HepG2 (cell line): ENCODE measurements at regions not wholly inside any gene's neighbourhood (a gene's known extent, or its start where the extent isn't known, plus 50 kb on each side); places are given as distances from the start of the nearest gene placed in this dataset.

ENCODE experiments used
- FOSL1 ChIP-seq: sonication (generic); formaldehyde crosslinking; IDR thresholded peaks from 2 replicates; pipeline ENCODE4 v1.9.0; 2021; ENCODE audit warnings: missing genetic modification reagents, borderline replicate concordance
- GABPA ChIP-seq, 2 experiments: IDR thresholded peaks; 2 replicates each; pipeline ENCODE4 v1.6.1; 2011 to 2016; ENCODE audit warnings: low read depth in 2 of 2, low read length in 1 of 2, missing biosample characterization in 1 of 2, missing genetic modification characterization in 1 of 2
- HNRNPLL ChIP-seq: fragments of 200-400 bp; formaldehyde crosslinking; IDR thresholded peaks from 2 replicates; pipeline ENCODE4 v1.6.1; 2017; ENCODE audit warnings: mild to moderate bottlenecking, low read depth, low read length; ENCODE audit not compliant: poor library complexity, severe bottlenecking
- NAIF1 ChIP-seq: sonication (generic); formaldehyde crosslinking; IDR thresholded peaks from 2 replicates; pipeline ENCODE4 v1.5.0; 2020; ENCODE audit warnings: mild to moderate bottlenecking, missing genetic modification reagents, borderline replicate concordance
- NR2F6 ChIP-seq, 2 experiments: IDR thresholded peaks; 2 replicates each; pipeline ENCODE4 v1.6.1; 2016; ENCODE audit warnings: antibody characterized with exemption in 1 of 2, mild to moderate bottlenecking in 1 of 2
- PHF5A ChIP-seq: IDR thresholded peaks from one replicate; pipeline ENCODE4 v1.6.1; 2018; ENCODE audit warnings: low read depth, missing genetic modification reagents; ENCODE audit not compliant: unreplicated experiment
- POLR2A ChIP-seq, 2 experiments: IDR thresholded peaks; 2 replicates each; pipeline ENCODE4 v1.6.1; 2011; ENCODE audit warnings: low read depth in 2 of 2, low read length in 2 of 2, mild to moderate bottlenecking in 1 of 2, moderate library complexity in 1 of 2; ENCODE audit not compliant: insufficient read depth in 1 of 2
- PPARG ChIP-seq: conservative IDR thresholded peaks from 2 replicates; pipeline ENCODE4 v1.6.1; 2016; ENCODE audit warnings: missing biosample characterization, missing genetic modification reagents
- RBM39 ChIP-seq: fragments of 200-400 bp; formaldehyde crosslinking; IDR thresholded peaks from one replicate; pipeline ENCODE4 v1.6.1; 2018; ENCODE audit warnings: antibody characterized with exemption, mild to moderate bottlenecking, low read depth, low read length; ENCODE audit not compliant: poor library complexity, severe bottlenecking
- SETDB1 ChIP-seq: sonication (generic); formaldehyde crosslinking; IDR thresholded peaks from 2 replicates; pipeline ENCODE4 v1.5.1; 2020; ENCODE audit warnings: missing genetic modification reagents, mild to moderate bottlenecking, borderline replicate concordance
- SNAI1 ChIP-seq: sonication (generic); formaldehyde crosslinking; IDR thresholded peaks from 2 replicates; pipeline ENCODE4 v1.5.0; 2020; ENCODE audit warnings: mild to moderate bottlenecking, missing genetic modification reagents, borderline replicate concordance
- SNAPC2 ChIP-seq: sonication (generic); formaldehyde crosslinking; IDR thresholded peaks from 2 replicates; pipeline ENCODE4 v1.8.1; 2022; ENCODE audit warnings: mild to moderate bottlenecking, missing genetic modification reagents
- SP2 ChIP-seq: sonication (generic); formaldehyde crosslinking; IDR thresholded peaks from 2 replicates; pipeline ENCODE4 v1.5.1; 2020; ENCODE audit warnings: mild to moderate bottlenecking, missing genetic modification reagents
- STAT5B ChIP-seq: sonication (generic); formaldehyde crosslinking; IDR thresholded peaks from 2 replicates; pipeline ENCODE4 v1.4.0; 2020; ENCODE audit warnings: missing genetic modification reagents
- TBL1XR1 ChIP-seq: fragments of 150-350 bp; IDR thresholded peaks from 2 replicates; pipeline ENCODE4 v1.6.1; 2014; ENCODE audit warnings: borderline replicate concordance, low read length; ENCODE audit not compliant: partially characterized antibody
- THAP11 ChIP-seq: IDR thresholded peaks from 2 replicates; pipeline ENCODE4 v1.6.1; 2016; ENCODE audit warnings: missing biosample characterization, missing genetic modification reagents
- TOPORS ChIP-seq: sonication (generic); formaldehyde crosslinking; IDR thresholded peaks from 2 replicates; pipeline ENCODE4 v1.8.0; 2023; ENCODE audit warnings: mild to moderate bottlenecking, missing genetic modification reagents
- ZBTB20 ChIP-seq: sonication (generic); formaldehyde crosslinking; IDR thresholded peaks from 2 replicates; pipeline ENCODE4 v1.8.1; 2023; ENCODE audit warnings: missing genetic modification reagents, low read depth, mild to moderate bottlenecking, borderline replicate concordance
- ZBTB42 ChIP-seq: sonication (generic); formaldehyde crosslinking; IDR thresholded peaks from 2 replicates; pipeline ENCODE4 v1.5.0; 2020; ENCODE audit warnings: mild to moderate bottlenecking, missing genetic modification reagents
- ZBTB8A ChIP-seq: sonication (generic); formaldehyde crosslinking; IDR thresholded peaks from 2 replicates; pipeline ENCODE4 v1.4.0; 2020; ENCODE audit warnings: mild to moderate bottlenecking, low read depth, missing genetic modification reagents, borderline replicate concordance
- ZNF331 ChIP-seq: sonication (generic); formaldehyde crosslinking; IDR thresholded peaks from 2 replicates; pipeline ENCODE4 v1.4.0; 2020; ENCODE audit warnings: missing genetic modification reagents
- ZNF414 ChIP-seq: sonication (generic); formaldehyde crosslinking; IDR thresholded peaks from 2 replicates; pipeline ENCODE4 v1.5.0; 2020; ENCODE audit warnings: missing genetic modification reagents
- ZNF468 ChIP-seq: sonication (generic); formaldehyde crosslinking; IDR thresholded peaks from 2 replicates; pipeline ENCODE4 v1.8.0; 2022; ENCODE audit warnings: mild to moderate bottlenecking, moderate library complexity, missing genetic modification reagents
- ZNF768 ChIP-seq: sonication (generic); formaldehyde crosslinking; IDR thresholded peaks from 2 replicates; pipeline ENCODE4 v1.4.0; 2020; ENCODE audit warnings: missing genetic modification reagents
- ZSCAN5A ChIP-seq: sonication (generic); formaldehyde crosslinking; IDR thresholded peaks from 2 replicates; pipeline ENCODE4 v1.8.0; 2022; ENCODE audit warnings: mild to moderate bottlenecking, missing genetic modification reagents, borderline replicate concordance
- TF ChIP-seq, protein P1 (sequence below): sonication (generic); formaldehyde crosslinking; IDR thresholded peaks from 2 replicates; pipeline ENCODE4 v1.4.0; 2020; ENCODE audit warnings: missing genetic modification reagents

DNA sequence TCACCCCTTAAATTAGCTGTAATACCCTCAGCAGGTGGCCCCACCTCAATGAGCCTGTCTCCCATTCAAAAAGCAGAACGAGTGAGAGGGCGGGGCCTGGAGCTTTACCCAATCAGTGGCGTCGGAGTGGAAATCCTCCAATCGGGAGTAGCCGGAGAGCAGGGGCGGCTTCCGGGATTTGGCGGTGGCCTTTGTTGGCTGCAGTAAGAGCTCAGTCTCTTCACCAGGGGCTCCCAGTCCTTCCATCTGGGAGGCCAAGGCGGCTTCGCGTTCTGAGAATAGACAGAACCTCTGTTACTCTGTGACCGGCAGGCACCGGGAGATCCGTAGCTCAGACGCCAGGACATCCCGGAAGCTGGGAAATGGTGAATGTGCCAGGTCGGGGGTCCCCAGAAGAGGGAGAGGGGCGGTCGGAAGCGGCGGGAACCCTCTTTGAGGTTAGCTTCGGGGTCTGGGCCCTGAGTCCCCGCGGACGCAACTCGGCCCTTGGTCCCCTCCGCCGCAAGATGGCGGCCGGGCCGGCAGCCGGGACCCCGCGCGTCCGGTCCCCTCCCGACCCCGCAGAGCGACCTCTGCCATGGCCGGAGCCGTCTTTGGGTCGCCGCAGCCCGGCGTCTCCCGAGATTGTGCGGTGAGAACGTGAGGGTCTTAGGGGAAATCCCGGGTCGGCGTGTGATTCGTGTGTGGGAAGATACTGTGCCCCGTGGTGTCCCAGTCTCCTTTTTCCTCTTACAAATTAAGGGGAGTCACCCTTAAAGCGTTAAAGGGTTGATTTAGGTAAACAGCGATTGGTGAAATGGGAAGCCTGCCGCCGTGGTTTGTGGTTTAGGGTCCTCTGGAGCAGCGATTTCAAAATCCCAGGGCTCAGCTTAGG, 160.3 kb upstream of the ZNF267 start (continued):
- peak; percentile 74; the same call in 1 of the 2 replicates for TF ChIP-seq ZSCAN5A
- peak; percentile 84; the same call in 1 of the 2 replicates for TF ChIP-seq STAT5B (CRISPR knock-in tag)
- no peak for TF ChIP-seq SETDB1 (CRISPR knock-in tag)
- TF ChIP-seq POLR2A (IDR thresholded peaks at IDR 0.05; ENCODE audit: insufficient read depth in 1 of 2, low read depth in 2 of 2, low read length in 2 of 2): peak; percentile 97 to 99
- TF ChIP-seq ZBTB42 (CRISPR knock-in tag): 0 out of 2 replicates have a peak, but pooled peaks have one; percentile 29
- TF ChIP-seq TBL1XR1: peak; percentile 56
- TF ChIP-seq TOPORS: peak; percentile 96
- peak; percentile 58; the same call in 1 of the 2 replicates for TF ChIP-seq SNAPC2 (CRISPR knock-in tag)
- peak; percentile 61 for TF ChIP-seq HNRNPLL
- TF ChIP-seq RBM39: peak; percentile 91
- TF ChIP-seq SNAI1 (CRISPR knock-in tag): peak; percentile 91; the same call in 1 of the 2 replicates
- TF ChIP-seq ZBTB20: peak; percentile 25; the same call in 1 of the 2 replicates
- peak; percentile 2; the same call in 1 of the 2 replicates for TF ChIP-seq GABPA (IDR thresholded peaks at IDR 0.05; ENCODE audit: low read depth, low read length)
- peak; percentile 76 for TF ChIP-seq GABPA (CRISPR knock-in tag; IDR thresholded peaks at IDR 0.05; ENCODE audit: low read depth)
- TF ChIP-seq THAP11 (CRISPR knock-in tag): peak; percentile 76
- TF ChIP-seq ZNF331 (CRISPR knock-in tag): peak; percentile 84
- TF ChIP-seq ZNF414 (CRISPR knock-in tag): peak; percentile 83
- TF ChIP-seq, protein P1, sequence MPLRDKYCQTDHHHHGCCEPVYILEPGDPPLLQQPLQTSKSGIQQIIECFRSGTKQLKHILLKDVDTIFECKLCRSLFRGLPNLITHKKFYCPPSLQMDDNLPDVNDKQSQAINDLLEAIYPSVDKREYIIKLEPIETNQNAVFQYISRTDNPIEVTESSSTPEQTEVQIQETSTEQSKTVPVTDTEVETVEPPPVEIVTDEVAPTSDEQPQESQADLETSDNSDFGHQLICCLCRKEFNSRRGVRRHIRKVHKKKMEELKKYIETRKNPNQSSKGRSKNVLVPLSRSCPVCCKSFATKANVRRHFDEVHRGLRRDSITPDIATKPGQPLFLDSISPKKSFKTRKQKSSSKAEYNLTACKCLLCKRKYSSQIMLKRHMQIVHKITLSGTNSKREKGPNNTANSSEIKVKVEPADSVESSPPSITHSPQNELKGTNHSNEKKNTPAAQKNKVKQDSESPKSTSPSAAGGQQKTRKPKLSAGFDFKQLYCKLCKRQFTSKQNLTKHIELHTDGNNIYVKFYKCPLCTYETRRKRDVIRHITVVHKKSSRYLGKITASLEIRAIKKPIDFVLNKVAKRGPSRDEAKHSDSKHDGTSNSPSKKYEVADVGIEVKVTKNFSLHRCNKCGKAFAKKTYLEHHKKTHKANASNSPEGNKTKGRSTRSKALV: peak; percentile 87
- peak; percentile 88; the same call in 1 of the 2 replicates for TF ChIP-seq NAIF1
- TF ChIP-seq FOSL1 (CRISPR knock-in tag): no peak
- 0 out of 2 replicates have a peak, but pooled peaks have one; percentile 4 for TF ChIP-seq NR2F6 (IDR thresholded peaks at IDR 0.05)
- TF ChIP-seq NR2F6 (CRISPR knock-in tag; IDR thresholded peaks at IDR 0.05): peak; percentile 17; the same call in 1 of the 2 replicates
- TF ChIP-seq PPARG (CRISPR knock-in tag): 0 out of 2 replicates have a peak, but pooled peaks have one; percentile 63
- peak; percentile 77 for TF ChIP-seq SP2 (CRISPR knock-in tag)
- peak; percentile 68; the same call in 1 of the 2 replicates for TF ChIP-seq ZNF768 (CRISPR knock-in tag)
- TF ChIP-seq ZBTB8A (CRISPR knock-in tag): peak; percentile 92; the same call in 1 of the 2 replicates
- peak; percentile 87 for TF ChIP-seq PHF5A (CRISPR knock-in tag)
- 0 out of 2 replicates have a peak, but pooled peaks have one; percentile 38 for TF ChIP-seq ZNF468 (CRISPR knock-in tag)
